Stimulated activated CD4-positive, alpha-beta T cell treated with anti-CD3 and anti-CD28 coated beads, Interleukin-12 subunit alpha, Interleukin-12 subunit beta, amount 100 ng/mL, for 48 hours (primary cell): ENCODE measurements at regions not wholly inside any gene's neighbourhood (a gene's known extent, or its start where the extent isn't known, plus 50 kb on each side); places are given as distances from the start of the nearest gene placed in this dataset.

Experiments
- DNase-seq, 3 donors: peaks; one replicate each; pipeline ENCODE4 v3.0.0-alpha.2; 2020; ENCODE audit warnings: low read depth in 2 of 3, low spot score in 1 of 3

GRCh38 chr2:45152691-45153090, 143.4 kb upstream of the SIX2 start:
- no peak for DNase-seq

- DNase-seq: no peak
Measured at GRCh38 chr2:45145073-45145899, 136.0 kb upstream of the SIX2 start.

GRCh38 chr2:45141883-45142866, 132.9 kb upstream of the SIX2 start:
- no peak for DNase-seq

- DNase-seq: no peak
Measured at GRCh38 chr2:45140675-45141074, 131.4 kb upstream of the SIX2 start.

- no peak for DNase-seq
Measured at GRCh38 chr2:45138904-45139303, 129.7 kb upstream of the SIX2 start.

GRCh38 chr2:45137966-45138695, 128.9 kb upstream of the SIX2 start:
- DNase-seq: no peak

GRCh38 chr2:45134726-45135125, 125.5 kb upstream of the SIX2 start:
- no peak for DNase-seq

- DNase-seq: no peak
Measured at GRCh38 chr2:45134014-45134413, 124.8 kb upstream of the SIX2 start.

GRCh38 chr2:45132551-45132950, 123.3 kb upstream of the SIX2 start:
- no peak for DNase-seq

GRCh38 chr2:45131587-45131986, 122.3 kb upstream of the SIX2 start:
- DNase-seq: no peak

GRCh38 chr2:45130736-45131135, 121.5 kb upstream of the SIX2 start:
- DNase-seq: no peak

- DNase-seq: no peak
Measured at GRCh38 chr2:45128580-45128997, 119.3 kb upstream of the SIX2 start.

- no peak for DNase-seq
Measured at GRCh38 chr2:45127891-45128290, 118.6 kb upstream of the SIX2 start.

- DNase-seq: no peak
Measured at GRCh38 chr2:45127321-45127720, 118.1 kb upstream of the SIX2 start.

- DNase-seq: no peak
Measured at GRCh38 chr2:45125232-45125631, 116.0 kb upstream of the SIX2 start.

- no peak for DNase-seq
Measured at GRCh38 chr2:45124456-45124855, 115.2 kb upstream of the SIX2 start.

GRCh38 chr2:45123521-45124191, 114.4 kb upstream of the SIX2 start:
- no peak for DNase-seq

- no peak for DNase-seq
Measured at GRCh38 chr2:45123065-45123464, 113.8 kb upstream of the SIX2 start.

- DNase-seq: no peak
Measured at GRCh38 chr2:45121236-45121927, 112.1 kb upstream of the SIX2 start.

- DNase-seq: no peak
Measured at GRCh38 chr2:45120546-45120945, 111.3 kb upstream of the SIX2 start.
